Spinal cord (tissue), 9 donors: ENCODE measurements at regions not wholly inside any gene's neighbourhood (a gene's known extent, or its start where the extent isn't known, plus 50 kb on each side); places are given as distances from the start of the nearest gene placed in this dataset.
"Not testable (repeated sequence)": the region's sequence is repeated elsewhere in the genome, so short reads cannot be mapped to it uniquely, and the experiment has no call there.

Experiments
- DNase-seq, 6 donors: peaks; one replicate each; pipeline versions ENCODE4 v3.0.0 to v3.0.0-alpha.2; 2013 to 2015; ENCODE audit warnings: low spot score in 6 of 6, low read depth in 4 of 6
- H3K27ac ChIP-seq: one replicate; pipeline ENCODE4 v1.5.1; 2013; ENCODE audit warnings: low read depth, low read length, control low read depth
- H3K27me3 ChIP-seq: one replicate; pipeline ENCODE4 v1.6.1; 2013; ENCODE audit warnings: low read length; ENCODE audit not compliant: control insufficient read depth, insufficient read depth
- H3K36me3 ChIP-seq: one replicate; pipeline ENCODE4 v1.6.1; 2013; ENCODE audit warnings: low read length; ENCODE audit not compliant: control insufficient read depth, insufficient read depth
- H3K4me1 ChIP-seq: one replicate; pipeline ENCODE4 v1.6.1; 2013; ENCODE audit warnings: low read length; ENCODE audit not compliant: control insufficient read depth, insufficient read depth
- H3K4me3 ChIP-seq: one replicate; pipeline ENCODE4 v1.5.1; 2013; ENCODE audit warnings: low read depth, low read length, control low read depth
- H3K9me3 ChIP-seq: one replicate; pipeline ENCODE4 v1.6.1; 2013; ENCODE audit warnings: low read length; ENCODE audit not compliant: control insufficient read depth, insufficient read depth
- whole genome bisulfite sequencing: methylation state at CpG from one replicate; pipeline ENCODE4 v1.1.5; 2013; ENCODE audit warnings: missing lambda C conversion rate; ENCODE audit not compliant: insufficient coverage; 5-methylcytosine and 5-hydroxymethylcytosine counted together
- donor health status: healthy.

GRCh38 chr1:29550119-29550841, 314.0 kb downstream of the PTPRU start:
- Histone ChIP-seq H3K4me3 (no peak overlapping the region), H3K4me1 (peaks cover 4% of the 10 kb centered on the region), H3K27ac (no peak overlapping the region), H3K9me3 (no peaks in the 10 kb centered on the region), H3K27me3 (peaks cover 7% of the 10 kb centered on the region), H3K36me3 (no peaks in the 10 kb centered on the region)
- DNase-seq: no peak
- WGBS: 76% methylated on average over 19 of the region's 19 CpGs

DNA sequence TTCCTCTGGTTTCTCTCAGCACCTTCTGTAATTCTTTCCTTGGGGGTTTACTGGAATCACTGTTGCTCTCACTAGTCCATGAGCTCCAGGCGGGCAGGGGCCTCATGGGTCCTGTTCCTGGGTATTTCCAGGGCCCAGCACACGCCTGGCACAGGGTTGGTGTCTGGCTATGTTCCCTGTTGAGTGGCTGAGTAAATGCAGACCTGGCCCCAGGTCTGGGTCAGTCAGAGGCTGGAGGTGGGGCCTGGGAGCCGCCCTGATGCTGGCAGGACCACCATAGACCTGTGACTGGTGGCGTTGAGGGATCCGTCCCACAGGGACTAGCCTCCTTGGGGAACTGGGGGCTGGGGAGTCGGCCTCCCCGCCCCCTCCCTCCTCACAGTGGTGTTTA, 313.4 kb downstream of the PTPRU start:
- H3K36me3 ChIP-seq, DNase-seq, H3K27ac ChIP-seq, H3K4me1 ChIP-seq, H3K9me3 ChIP-seq, H3K4me3 ChIP-seq, H3K27me3 ChIP-seq: not testable (repeated sequence)
- 69% methylated on average over 6 of the region's 7 CpGs for WGBS

GRCh38 chr1:29549001-29549400, 312.7 kb downstream of the PTPRU start:
- Histone ChIP-seq H3K36me3 (no peaks in the 10 kb centered on the region), H3K27me3 (peaks cover 13% of the 10 kb centered on the region), H3K27ac (no peak overlapping the region), H3K9me3 (no peaks in the 10 kb centered on the region), H3K4me3 (no peak overlapping the region), H3K4me1 (no peaks in the 10 kb centered on the region)
- DNase-seq: no peak
- 77% methylated on average over 6 of the region's 6 CpGs for WGBS

- 47% methylated on average over 4 of the region's 5 CpGs for WGBS
- no peak overlapping the region for H3K4me3 ChIP-seq
- no peak for DNase-seq
- H3K36me3 ChIP-seq: no peaks in the 10 kb centered on the region
- no peak overlapping the region for H3K27ac ChIP-seq
- no peaks in the 10 kb centered on the region for H3K4me1 ChIP-seq
- no peaks in the 10 kb centered on the region for H3K9me3 ChIP-seq
- peaks cover 19% of the 10 kb centered on the region for H3K27me3 ChIP-seq
Observed at GRCh38 chr1:29548091-29548490, 311.8 kb downstream of the PTPRU start.

DNA sequence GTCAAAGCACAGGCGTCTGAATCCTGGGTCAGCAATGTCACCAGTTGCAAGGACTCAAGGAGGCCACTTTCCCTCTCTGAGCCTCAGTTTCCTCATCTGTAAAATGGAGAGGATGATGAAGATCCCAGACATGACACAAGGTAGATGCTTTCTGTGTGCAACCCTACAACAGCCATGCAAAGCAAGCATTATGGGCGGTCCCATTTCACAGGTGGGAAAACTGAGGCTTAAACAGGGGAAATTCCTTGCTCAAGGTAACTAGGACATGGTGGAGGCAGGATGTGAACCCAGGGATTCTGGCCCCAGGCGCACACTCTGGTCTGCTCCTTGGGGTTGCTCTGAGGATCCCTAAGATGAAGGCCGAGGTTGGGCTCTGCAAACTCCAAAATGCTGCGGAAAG, 311.0 kb downstream of the PTPRU start:
- Histone ChIP-seq H3K9me3 (no peaks in the 10 kb centered on the region), H3K4me1 (peaks cover 7% of the 10 kb centered on the region)
- no peak for DNase-seq

GRCh38 chr1:29546496-29546895, 310.2 kb downstream of the PTPRU start:
- no peak for DNase-seq
- Histone ChIP-seq H3K4me1 (peaks cover 8% of the 10 kb centered on the region), H3K27ac (no peak overlapping the region), H3K4me3 (no peak overlapping the region), H3K27me3 (peaks cover 22% of the 10 kb centered on the region), H3K9me3 (no peaks in the 10 kb centered on the region), H3K36me3 (no peaks in the 10 kb centered on the region)
- WGBS: 38% methylated on average over 2 of the region's 3 CpGs

More for the DNA sequence above, 311.0 kb downstream of the PTPRU start:
- WGBS: 96% methylated on average over 5 of the region's 5 CpGs
- Histone ChIP-seq H3K4me3 (no peak overlapping the region), H3K36me3 (no peaks in the 10 kb centered on the region), H3K27me3 (peaks cover 22% of the 10 kb centered on the region), H3K27ac (no peak overlapping the region)

DNA sequence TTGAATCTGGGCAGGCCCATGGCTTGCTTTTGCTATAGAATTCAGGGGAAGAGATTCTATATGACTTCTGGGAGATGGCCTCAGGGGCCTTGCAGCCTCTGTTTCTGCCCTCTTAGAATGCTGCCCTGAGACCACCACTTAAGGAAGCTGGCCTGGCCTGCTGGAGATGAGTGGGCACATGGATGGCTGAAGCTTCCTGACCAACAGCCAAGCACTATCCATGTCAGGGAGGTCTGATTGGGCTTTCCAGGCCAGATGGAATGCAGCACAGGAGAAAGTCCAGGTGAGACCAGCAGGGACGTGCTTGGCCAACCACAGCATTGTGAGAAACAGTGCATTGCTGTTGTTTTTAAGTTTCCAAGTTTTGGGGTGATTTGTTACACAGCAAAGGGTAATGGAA, 308.1 kb downstream of the PTPRU start:
- Histone ChIP-seq H3K9me3 (no peaks in the 10 kb centered on the region), H3K27me3 (peaks cover 33% of the 10 kb centered on the region), H3K4me1 (peaks cover 8% of the 10 kb centered on the region), H3K4me3 (no peak overlapping the region), H3K36me3 (no peaks in the 10 kb centered on the region), H3K27ac (no peak overlapping the region)
- no peak for DNase-seq
- 100% methylated on average over 1 of the region's 1 CpG for WGBS

- no peak for DNase-seq
- no peak overlapping the region for H3K27ac ChIP-seq
- peaks cover 8% of the 10 kb centered on the region for H3K4me1 ChIP-seq
- H3K27me3 ChIP-seq: peaks cover 37% of the 10 kb centered on the region
- H3K9me3 ChIP-seq: no peaks in the 10 kb centered on the region
- WGBS: 73% methylated on average over 6 of the region's 6 CpGs
- no peak overlapping the region for H3K4me3 ChIP-seq
- no peaks in the 10 kb centered on the region for H3K36me3 ChIP-seq
Observed at GRCh38 chr1:29543586-29543985, 307.3 kb downstream of the PTPRU start.

DNA sequence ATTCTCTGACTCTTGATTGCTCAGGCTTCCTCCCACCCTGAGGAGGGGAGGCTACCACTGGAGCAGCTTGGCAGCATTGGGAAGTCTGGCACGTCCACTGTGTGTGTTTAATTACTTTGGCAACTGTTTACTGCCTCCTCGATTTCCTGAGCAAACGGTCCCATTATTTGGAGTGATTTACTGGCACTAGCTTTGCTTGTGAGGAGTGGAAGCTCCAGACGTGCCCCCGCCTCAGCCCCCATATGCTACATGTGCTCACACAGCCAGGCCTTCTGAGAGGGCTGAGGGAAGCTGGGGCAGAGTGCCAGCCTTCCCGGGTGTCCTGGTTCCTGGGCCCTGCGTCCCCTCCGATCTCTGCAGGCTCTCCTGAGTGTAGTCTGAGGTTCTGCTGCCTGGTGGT, 306.2 kb downstream of the PTPRU start:
- Histone ChIP-seq H3K4me3 (no peak overlapping the region), H3K27me3 (peaks cover 37% of the 10 kb centered on the region), H3K9me3 (no peaks in the 10 kb centered on the region), H3K36me3 (no peaks in the 10 kb centered on the region), H3K27ac (no peak overlapping the region), H3K4me1 (peaks cover 13% of the 10 kb centered on the region)
- DNase-seq: peak in 5 of 6 donors; percentile 55 to 95 (median 80)
- 14% methylated on average over 8 of the region's 8 CpGs for WGBS

DNA sequence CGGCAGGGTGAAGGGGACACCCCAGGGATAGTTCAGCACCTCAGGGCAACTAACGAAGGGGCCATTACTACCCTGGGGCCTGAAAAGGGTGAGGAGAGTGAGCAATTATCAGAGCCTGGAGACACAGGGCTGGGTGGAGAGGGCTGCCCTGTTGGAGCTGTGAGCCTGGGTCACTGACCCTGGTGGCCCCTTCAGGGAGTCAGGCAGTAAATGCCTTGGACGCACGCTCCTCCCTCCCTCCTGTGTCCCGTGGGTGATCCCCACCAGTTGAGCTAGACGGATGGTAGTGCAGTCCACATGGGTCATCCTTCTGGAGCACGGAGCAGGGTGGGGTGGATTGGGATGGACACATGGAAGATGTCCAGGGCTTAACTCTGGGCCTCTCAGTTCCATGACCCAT, 305.3 kb downstream of the PTPRU start:
- DNase-seq: no peak
- Histone ChIP-seq H3K27me3 (peaks cover 37% of the 10 kb centered on the region), H3K36me3 (no peaks in the 10 kb centered on the region), H3K4me3 (no peak overlapping the region), H3K4me1 (peaks cover 13% of the 10 kb centered on the region), H3K27ac (no peak overlapping the region), H3K9me3 (no peaks in the 10 kb centered on the region)
- 96% methylated on average over 4 of the region's 7 CpGs for WGBS
